Cardiac fibroblast (primary cell): ENCODE measurements at regions not wholly inside any gene's neighbourhood (a gene's known extent, or its start where the extent isn't known, plus 50 kb on each side); places are given as distances from the start of the nearest gene placed in this dataset.
"Not testable (repeated sequence)": the region's sequence is repeated elsewhere in the genome, so short reads cannot be mapped to it uniquely, and the experiment has no call there.

ENCODE experiments used
- DNase-seq, 2 donors: peaks; one replicate each; pipeline versions ENCODE4 v3.0.0 to v3.0.0-alpha.2; 2010; ENCODE audit warnings: low read depth in 2 of 2
- H3K4me3 ChIP-seq, 2 donors: replicated peaks in 1 of 2; 1 replicate in 1 of 2; 2 replicates in 1 of 2; pipeline ENCODE4 v1.5.1; 2011; ENCODE audit warnings: low read depth in 2 of 2, low read length in 2 of 2, mild to moderate bottlenecking in 2 of 2, moderate library complexity in 1 of 2
- CTCF ChIP-seq: IDR thresholded peaks from one replicate; pipeline ENCODE4 v1.5.1; 2011; ENCODE audit warnings: low read depth, mild to moderate bottlenecking, low read length, inconsistent platforms

GRCh38 chr13:21272439-21272838 lies 96.0 kb downstream of the MRPL57 start:
- not testable (repeated sequence) for H3K4me3 ChIP-seq, DNase-seq

GRCh38 chr13:21274457-21274856 lies 98.0 kb downstream of the MRPL57 start:
- peak in 1 of 2 donors; percentile 16 for DNase-seq
- not testable (repeated sequence) for H3K4me3 ChIP-seq

GRCh38 chr13:21282065-21282464 lies 105.6 kb downstream of the MRPL57 start:
- no peak for TF ChIP-seq CTCF
- no peak overlapping the region for H3K4me3 ChIP-seq
- DNase-seq, result no peak

GRCh38 chr13:21287331-21287907 lies 111.0 kb downstream of the MRPL57 start:
- no peak for TF ChIP-seq CTCF
- no peak overlapping the region for H3K4me3 ChIP-seq
- no peak for DNase-seq

GRCh38 chr13:21289475-21289874 lies 113.0 kb downstream of the MRPL57 start:
- H3K4me3 ChIP-seq, result no peak overlapping the region
- TF ChIP-seq CTCF, result no peak
- DNase-seq, result no peak

GRCh38 chr13:21290442-21291002 lies 114.1 kb downstream of the MRPL57 start:
- DNase-seq, result not testable (repeated sequence)

GRCh38 chr13:21291840-21292239 lies 115.4 kb downstream of the MRPL57 start:
- DNase-seq, result no peak
- H3K4me3 ChIP-seq, result no peak overlapping the region
- TF ChIP-seq CTCF, result no peak

More at GRCh38 chr13:21290442-21291002, 114.1 kb downstream of the MRPL57 start:
- not testable (repeated sequence) for H3K4me3 ChIP-seq

DNA sequence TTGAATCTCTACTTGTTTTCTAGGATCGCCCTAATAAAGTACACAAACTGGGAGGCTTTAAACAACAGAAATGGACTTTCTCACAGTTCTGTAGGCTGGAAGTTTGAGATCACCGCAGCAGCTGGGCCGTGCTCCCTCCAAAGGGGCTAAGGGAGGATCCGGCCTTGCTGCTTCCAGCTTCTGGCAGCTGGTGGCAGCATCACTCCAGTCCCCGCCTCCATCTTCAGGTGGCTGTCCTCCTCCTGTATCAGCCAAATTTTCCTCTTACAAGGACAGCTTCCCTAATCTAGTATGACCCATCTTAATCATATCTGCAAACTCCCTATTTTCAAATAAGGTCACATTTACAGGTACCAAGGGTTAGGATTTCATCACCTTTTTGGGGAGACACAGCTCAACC lies 120.5 kb downstream of the MRPL57 start:
- peak; percentile 43 for TF ChIP-seq CTCF
- not testable (repeated sequence) for H3K4me3 ChIP-seq
- peak; percentile 60 to 61 for DNase-seq
